Keratinocyte (primary cell): ENCODE measurements at regions not wholly inside any gene's neighbourhood (a gene's known extent, or its start where the extent isn't known, plus 50 kb on each side); places are given as distances from the start of the nearest gene placed in this dataset.

ENCODE experiments used
- DNase-seq: peaks from one replicate; pipeline ENCODE4 v3.0.0-alpha.2; 2011; ENCODE audit warnings: low read depth, missing footprints, low spot score
- FAIRE-seq: peaks from 2 replicates; lab custom pipeline; 2011; peaks lifted over from hg19 to GRCh38; lab: Jason Lieb, UNC
- H2AFZ ChIP-seq: 2 replicates; pipeline ENCODE4 v1.6.0; 2012; ENCODE audit warnings: low read length, control low read depth, inconsistent platforms; ENCODE audit not compliant: control insufficient read depth
- H3K27ac ChIP-seq: 2 replicates; pipeline ENCODE4 v1.5.1; 2011; ENCODE audit warnings: low read length; ENCODE audit not compliant: control insufficient read depth, insufficient read depth
- H3K27me3 ChIP-seq: 3 replicates; pipeline ENCODE4 v1.6.0; 2011; ENCODE audit warnings: low read length; ENCODE audit not compliant: control insufficient read depth, insufficient read depth; ENCODE audit errors: extremely low read depth
- H3K36me3 ChIP-seq, 2 experiments: 2 replicates in 1 of 2; 3 replicates in 1 of 2; pipeline ENCODE4 v1.5.1; 2011; ENCODE audit warnings: low read length in 2 of 2, mild to moderate bottlenecking in 1 of 2; ENCODE audit not compliant: control insufficient read depth in 2 of 2, insufficient read depth in 2 of 2; ENCODE audit errors: extremely low read depth in 1 of 2
- H3K4me1 ChIP-seq: 3 replicates; pipeline ENCODE4 v1.5.1; 2011; ENCODE audit warnings: low read length; ENCODE audit not compliant: control insufficient read depth, insufficient read depth; ENCODE audit errors: extremely low read depth
- H3K4me2 ChIP-seq: 3 replicates; pipeline ENCODE4 v1.6.0; 2011; ENCODE audit warnings: low read depth, low read length; ENCODE audit not compliant: control insufficient read depth, insufficient read depth; ENCODE audit errors: extremely low read depth
- H3K4me3 ChIP-seq, 3 experiments: fragments of 200-600 bp in 1 of 3; sonication (generic) in 1 of 3; 2 replicates in 2 of 3; 3 replicates in 1 of 3; pipeline ENCODE4 v1.5.1; 2011 to 2016; ENCODE audit warnings: low read length in 3 of 3, mild to moderate bottlenecking in 3 of 3, control low read depth in 2 of 3, inconsistent platforms in 1 of 3, low read depth in 1 of 3, mixed read lengths in 1 of 3, mixed run types in 1 of 3, moderate library complexity in 1 of 3; ENCODE audit not compliant: control insufficient read depth in 2 of 3, insufficient read depth in 2 of 3; ENCODE audit errors: extremely low read depth in 1 of 3
- H3K79me2 ChIP-seq: 2 replicates; pipeline ENCODE4 v1.6.0; 2012; ENCODE audit warnings: low read length; ENCODE audit not compliant: control insufficient read depth, insufficient read depth
- H3K9ac ChIP-seq: 3 replicates; pipeline ENCODE4 v1.6.0; 2011; ENCODE audit warnings: low read length; ENCODE audit not compliant: control insufficient read depth, insufficient read depth; ENCODE audit errors: extremely low read depth
- H3K9me1 ChIP-seq: 3 replicates; pipeline ENCODE4 v1.6.0; 2011; ENCODE audit warnings: low read length; ENCODE audit not compliant: control insufficient read depth, insufficient read depth; ENCODE audit errors: extremely low read depth
- H3K9me3 ChIP-seq: 2 replicates; pipeline ENCODE4 v1.5.1; 2012; ENCODE audit warnings: low read depth, low read length; ENCODE audit not compliant: control insufficient read depth
- H4K20me1 ChIP-seq: 3 replicates; pipeline ENCODE4 v1.6.0; 2011; ENCODE audit warnings: low read length; ENCODE audit not compliant: control insufficient read depth, insufficient read depth; ENCODE audit errors: extremely low read depth
- CTCF ChIP-seq, 3 experiments: IDR thresholded peaks in 1 of 3; conservative IDR thresholded peaks in 1 of 3; optimal IDR thresholded peaks in 1 of 3; 2 replicates in 2 of 3; 3 replicates in 1 of 3; pipeline versions ENCODE3 to v1.5.1; 2011; ENCODE audit warnings: low read length in 3 of 3, mild to moderate bottlenecking in 3 of 3, moderate library complexity in 2 of 3, control low read depth in 1 of 3, inconsistent platforms in 1 of 3; ENCODE audit not compliant: insufficient read depth in 2 of 3; ENCODE audit errors: extremely low read depth in 1 of 3
- EZH2 ChIP-seq: IDR thresholded peaks from one replicate; pipeline ENCODE4 v1.6.1; 2012; ENCODE audit warnings: inconsistent platforms, mild to moderate bottlenecking, low read length, moderate library complexity
- dilution Hi-C: fragments of 300-500 bp; cut with MboI; formaldehyde crosslinking; loops from one replicate; pipeline ENCODE4 v1.7.0; 2020; ENCODE audit warnings: low sequenced_read_pairs; ENCODE audit not compliant: extremely low pct_ligation_motif_present

GRCh38 chr6:68054756-68055155 is 580.3 kb upstream of the ADGRB3 start:
- Histone ChIP-seq H3K79me2 (no peaks in the 10 kb centered on the region), H3K27ac (no peak overlapping the region), H2AFZ (no peak overlapping the region), H3K9ac (no peak overlapping the region), H3K9me3 (no peaks in the 10 kb centered on the region), H3K9me1 (no peaks in the 10 kb centered on the region), H3K4me3 (no peak overlapping the region), H3K4me2 (no peak overlapping the region), H4K20me1 (no peaks in the 10 kb centered on the region), H3K36me3 (no peaks in the 10 kb centered on the region), H3K27me3 (no peaks in the 10 kb centered on the region), H3K4me1 (no peaks in the 10 kb centered on the region)
- TF ChIP-seq CTCF (optimal IDR thresholded peaks at IDR 0.05 in 1 of 3, IDR thresholded peaks at IDR 0.05 in 1 of 3, conservative IDR thresholded peaks at IDR 0.05 in 1 of 3; ENCODE audit: extremely low read depth in 1 of 3, insufficient read depth in 2 of 3, low read length in 3 of 3) (no peak), EZH2 (no peak)
- DNase-seq (no peak), FAIRE-seq (no peak)
- dilution Hi-C loops: no loop called here

GRCh38 chr6:68053805-68054373 is 581.2 kb upstream of the ADGRB3 start:
- H3K27ac ChIP-seq: no peak overlapping the region
- DNase-seq: no peak
- TF ChIP-seq CTCF (optimal IDR thresholded peaks at IDR 0.05 in 1 of 3, IDR thresholded peaks at IDR 0.05 in 1 of 3, conservative IDR thresholded peaks at IDR 0.05 in 1 of 3; ENCODE audit: extremely low read depth in 1 of 3, insufficient read depth in 2 of 3, low read length in 3 of 3): no peak
- no peak overlapping the region for H3K4me2 ChIP-seq
- H3K36me3 ChIP-seq: no peaks in the 10 kb centered on the region
- no peaks in the 10 kb centered on the region for H3K9me1 ChIP-seq
- dilution Hi-C loops: no loop called here
- H2AFZ ChIP-seq: no peak overlapping the region
- no peak for FAIRE-seq
- no peaks in the 10 kb centered on the region for H3K79me2 ChIP-seq
- no peaks in the 10 kb centered on the region for H3K9me3 ChIP-seq
- H3K27me3 ChIP-seq: no peaks in the 10 kb centered on the region
- no peaks in the 10 kb centered on the region for H4K20me1 ChIP-seq
- H3K4me1 ChIP-seq: no peaks in the 10 kb centered on the region
- no peak overlapping the region for H3K4me3 ChIP-seq
- no peak overlapping the region for H3K9ac ChIP-seq
